HG02884 (cell line): ENCODE measurements at regions not wholly inside any gene's neighbourhood (a gene's known extent, or its start where the extent isn't known, plus 50 kb on each side); places are given as distances from the start of the nearest gene placed in this dataset.

Source experiments
- ATAC-seq: cut with Tn5 transposase; IDR thresholded peaks from one replicate; pipeline ENCODE4 v1.9.1; 2021; ENCODE audit warnings: mild to moderate bottlenecking, moderate library complexity; ENCODE audit not compliant: unreplicated experiment

GRCh38 chr1:78792756-78793155, 143.1 kb downstream of the IFI44 start:
- no peak for ATAC-seq

- no peak for ATAC-seq
These were observed 147.6 kb downstream of the IFI44 start for GRCh38 chr1:78797108-78797781.

GRCh38 chr1:78799926-78800325, 150.3 kb downstream of the IFI44 start:
- ATAC-seq, result no peak

GRCh38 chr1:78814176-78814575, 164.5 kb downstream of the IFI44 start:
- ATAC-seq, result no peak

- ATAC-seq, result no peak
These were observed 175.9 kb downstream of the IFI44 start for GRCh38 chr1:78825561-78825960.

- ATAC-seq, result no peak
These were observed 176.9 kb downstream of the ADGRL4 start for GRCh38 chr1:78829644-78830043.

- no peak for ATAC-seq
These were observed 176.2 kb downstream of the ADGRL4 start for GRCh38 chr1:78830321-78830720.

GRCh38 chr1:78831731-78832360, 174.7 kb downstream of the ADGRL4 start:
- ATAC-seq, result peak; percentile 35

- ATAC-seq, result no peak
These were observed 173.0 kb downstream of the ADGRL4 start for GRCh38 chr1:78833491-78833890.

- ATAC-seq, result peak; percentile 75
These were observed 172.3 kb downstream of the ADGRL4 start for GRCh38 chr1:78834201-78834741.

- no peak for ATAC-seq
These were observed 169.8 kb downstream of the ADGRL4 start for GRCh38 chr1:78836726-78837125.

- peak; percentile 55 for ATAC-seq
These were observed 166.7 kb downstream of the ADGRL4 start for GRCh38 chr1:78839704-78840277.
